ENCODE measurements at regions not wholly inside any gene's neighbourhood (a gene's known extent, or its start where the extent isn't known, plus 50 kb on each side); places are given as distances from the start of the nearest gene placed in this dataset.

DNA sequence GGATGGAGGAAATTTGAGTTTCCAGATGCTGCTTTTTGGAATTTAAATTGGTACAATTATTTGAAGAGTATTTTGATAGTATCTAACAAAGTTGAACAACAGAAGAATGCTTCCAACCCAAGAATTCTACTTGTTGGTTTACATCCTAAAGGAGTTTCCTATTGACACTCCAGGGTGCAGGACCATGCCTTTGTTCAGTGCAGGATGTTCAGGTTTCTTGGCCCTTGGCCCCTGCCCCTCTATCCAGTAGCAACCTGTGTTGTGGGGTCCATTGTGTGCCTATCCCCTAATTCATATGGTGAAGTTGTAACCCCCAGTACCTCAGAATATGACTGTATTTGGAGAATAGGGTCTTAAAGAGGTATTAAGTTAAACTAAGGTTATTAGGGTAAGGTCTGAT, 750.0 kb upstream of the ZNF608 start:
- DNase-seq (ENCODE audit: low read depth in 2 of 2): no peak

DNA sequence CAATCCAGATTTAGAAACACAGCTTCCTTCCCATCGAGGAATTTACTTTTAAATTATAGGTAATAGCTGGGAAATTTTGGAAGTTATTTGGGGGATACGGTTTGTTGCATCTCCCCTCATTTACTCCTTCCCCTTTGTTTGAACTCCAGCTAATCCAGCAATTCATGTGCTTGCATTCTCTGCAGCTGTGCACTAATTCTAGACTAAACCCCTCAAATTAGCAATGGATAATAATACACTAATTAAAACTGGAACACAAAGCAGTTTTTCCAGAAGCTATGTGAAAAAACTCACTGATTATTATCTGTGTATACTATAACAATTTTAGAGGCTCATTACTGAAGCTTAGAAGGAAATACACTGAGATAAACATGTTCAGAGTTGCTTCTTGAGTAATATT, 751.2 kb upstream of the ZNF608 start:
- no peak for DNase-seq (ENCODE audit: low read depth in 2 of 2)

DNA sequence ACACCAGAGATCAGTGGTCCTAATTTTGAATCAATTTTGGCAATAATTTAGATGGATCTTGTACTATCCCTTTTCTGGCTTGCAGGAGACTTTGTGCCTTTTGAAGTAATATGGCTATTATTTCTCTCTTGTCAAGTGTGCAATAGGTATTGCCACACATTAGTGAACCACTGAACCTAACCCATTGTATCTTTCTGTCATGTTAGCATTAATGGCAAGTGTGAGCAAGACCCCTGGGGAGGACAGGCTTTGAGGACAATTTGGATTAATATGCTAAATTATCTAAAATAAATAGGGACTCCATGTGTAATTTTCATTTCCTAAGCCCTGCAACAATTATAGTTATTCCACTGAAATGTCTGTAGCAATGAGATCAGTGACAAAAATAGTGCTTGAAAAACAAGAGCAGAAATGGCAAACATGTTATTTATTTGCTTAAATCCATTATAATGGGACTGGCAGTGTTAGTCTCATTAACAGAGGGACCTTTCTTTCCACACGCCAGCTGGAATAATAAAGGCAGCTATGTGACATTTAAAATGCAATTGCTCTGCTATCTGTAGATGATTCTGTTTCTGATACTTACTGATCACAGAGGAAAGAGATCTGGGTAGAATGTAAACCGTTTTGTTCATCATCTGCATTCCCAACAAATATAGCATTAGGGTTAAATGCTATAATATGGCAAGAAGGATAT, 753.3 kb upstream of the ZNF608 start:
- DNase-seq (ENCODE audit: low read depth in 2 of 2): no peak

DNA sequence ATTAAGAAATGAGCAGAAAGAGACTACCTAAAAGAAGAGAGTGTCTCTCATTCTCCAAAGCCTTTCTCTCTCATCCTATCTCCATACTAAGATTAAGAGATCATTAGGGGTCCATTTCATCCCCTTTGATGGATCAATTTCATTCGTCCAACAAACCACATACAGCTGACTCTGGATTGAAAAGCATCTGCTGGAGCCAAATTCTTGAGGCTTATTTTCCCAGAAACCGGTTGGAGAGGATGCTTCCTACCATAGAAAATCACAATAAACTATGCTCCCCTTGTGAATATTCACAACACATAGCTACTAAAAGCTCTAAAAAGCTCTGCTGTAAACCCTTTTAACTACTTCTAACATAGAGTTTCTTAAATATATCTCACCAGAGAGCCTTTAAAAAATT, 755.0 kb upstream of the ZNF608 start:
- no peak for DNase-seq (ENCODE audit: low read depth in 2 of 2)

DNA sequence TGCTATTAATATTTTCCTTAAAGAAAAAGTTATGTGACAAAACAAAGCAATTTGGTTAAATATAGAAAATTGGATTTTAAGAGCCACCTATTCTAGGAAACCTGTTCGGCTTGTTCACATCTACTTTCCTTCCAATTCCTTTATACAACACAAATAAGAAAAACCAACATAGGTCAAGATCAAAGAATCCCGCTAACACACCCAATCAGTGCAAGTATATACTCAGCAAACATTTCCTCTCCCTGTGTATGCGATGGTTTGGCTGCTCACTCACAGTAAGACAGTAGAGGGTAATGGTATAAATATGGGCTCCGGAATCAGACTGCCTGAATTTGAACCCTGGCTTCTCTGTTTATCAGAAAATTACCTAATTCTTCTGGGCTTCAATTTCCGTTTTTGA, 757.5 kb upstream of the ZNF608 start:
- no peak for DNase-seq (ENCODE audit: low read depth in 2 of 2)

DNA sequence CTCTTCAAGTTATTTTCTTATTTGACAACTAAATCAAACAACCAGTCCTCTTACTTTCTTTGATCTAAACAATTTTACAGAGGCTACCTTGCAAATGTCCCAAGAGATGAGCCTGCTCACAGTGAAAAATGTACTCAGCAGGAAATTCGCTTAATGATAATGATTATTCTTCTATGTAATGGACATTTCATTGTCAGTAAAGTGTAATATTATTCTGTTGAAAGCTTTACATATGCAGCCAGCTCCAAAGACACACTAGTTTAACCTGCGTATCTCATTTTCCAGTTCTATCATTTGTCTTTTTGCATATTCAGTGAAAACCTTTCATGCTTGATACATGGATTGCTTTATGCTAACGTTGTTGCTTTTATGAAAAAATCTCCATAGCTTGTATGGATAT, 758.7 kb upstream of the ZNF608 start:
- no peak for DNase-seq (ENCODE audit: low read depth in 2 of 2)

DNA sequence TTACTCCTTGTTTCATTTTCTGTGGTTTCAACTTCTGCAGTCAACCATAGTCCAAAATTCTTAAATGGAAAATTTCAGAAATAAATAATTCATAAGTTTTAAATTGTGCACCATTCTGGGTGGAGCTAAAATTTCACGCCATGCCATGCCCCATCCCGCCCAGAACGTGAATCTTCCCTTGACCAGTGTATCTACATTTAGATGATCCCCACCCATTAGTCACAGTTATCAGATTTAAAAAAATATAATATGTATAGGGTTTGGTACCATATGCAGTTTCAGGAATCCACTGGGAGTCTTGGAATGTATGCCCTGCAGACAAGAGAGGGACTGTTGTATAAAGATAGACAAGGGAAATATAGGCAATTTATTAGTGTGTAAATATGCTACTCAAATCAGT, 759.7 kb upstream of the ZNF608 start:
- no peak for DNase-seq (ENCODE audit: low read depth in 2 of 2)

DNA sequence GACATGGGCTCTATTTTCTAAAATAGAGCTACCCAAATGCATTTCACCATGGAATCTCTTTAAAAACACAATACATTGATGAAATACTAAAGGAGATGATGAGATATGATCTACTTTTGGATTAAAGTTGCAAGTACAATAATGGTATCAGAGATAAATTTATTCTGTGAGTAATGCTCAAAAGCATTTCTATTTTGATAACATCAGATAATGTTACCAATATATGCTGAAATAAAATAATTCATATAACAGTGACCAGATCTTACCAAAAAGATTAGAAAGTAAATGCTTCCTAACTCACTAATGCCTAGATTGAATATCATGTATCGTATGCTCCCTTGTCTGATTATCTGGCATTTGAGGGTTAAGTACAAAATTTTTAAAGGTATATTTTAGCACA, 761.8 kb upstream of the ZNF608 start:
- DNase-seq (ENCODE audit: low read depth in 2 of 2): no peak

DNA sequence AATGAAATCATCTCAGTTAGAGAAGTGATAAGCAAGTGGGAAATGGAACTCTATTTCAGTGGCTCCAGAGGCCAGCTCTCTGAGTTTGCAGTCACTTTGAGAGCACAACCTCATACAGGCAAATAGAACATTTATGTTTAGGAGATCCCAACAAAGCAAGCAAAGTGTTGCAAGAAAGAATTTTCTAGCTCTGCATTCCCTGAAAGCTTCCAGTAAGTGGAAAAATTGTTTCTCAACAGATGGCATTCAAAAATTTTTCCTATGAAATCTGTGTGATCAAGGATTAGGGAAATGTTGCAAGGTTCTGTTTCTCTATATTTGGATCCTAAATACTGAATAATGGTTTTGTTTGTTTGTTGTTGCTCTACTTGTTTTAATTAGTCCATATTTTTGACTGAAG, 764.2 kb upstream of the ZNF608 start:
- DNase-seq (ENCODE audit: low read depth in 2 of 2): no peak

DNA sequence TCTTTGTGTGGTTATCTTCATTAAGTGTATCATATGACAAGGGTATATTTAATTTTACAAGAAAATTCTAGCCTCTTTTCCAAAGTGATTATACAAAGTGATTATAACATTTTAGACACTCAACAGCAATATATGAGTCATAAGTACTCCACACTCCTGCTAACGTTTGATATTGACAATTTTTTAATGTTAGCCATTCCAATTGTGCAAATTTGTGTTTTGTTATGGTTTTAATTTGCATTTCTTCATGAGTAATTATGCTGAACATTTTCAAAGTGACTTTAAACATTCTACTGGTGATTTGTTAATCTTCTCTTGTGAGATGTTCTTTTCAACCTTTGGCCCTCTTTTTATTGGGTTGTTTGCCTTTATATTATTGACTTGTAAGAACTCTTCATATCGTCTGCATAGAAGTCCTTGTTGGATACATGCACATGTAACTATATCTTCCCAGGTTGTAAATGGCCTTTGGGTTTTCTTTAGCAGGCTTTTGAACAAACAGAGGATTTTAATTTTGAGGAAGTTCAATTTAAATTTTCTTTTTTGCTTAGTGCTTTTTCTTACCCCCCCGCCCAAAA, 771.6 kb upstream of the ZNF608 start:
- DNase-seq (ENCODE audit: low read depth in 2 of 2): no peak

DNA sequence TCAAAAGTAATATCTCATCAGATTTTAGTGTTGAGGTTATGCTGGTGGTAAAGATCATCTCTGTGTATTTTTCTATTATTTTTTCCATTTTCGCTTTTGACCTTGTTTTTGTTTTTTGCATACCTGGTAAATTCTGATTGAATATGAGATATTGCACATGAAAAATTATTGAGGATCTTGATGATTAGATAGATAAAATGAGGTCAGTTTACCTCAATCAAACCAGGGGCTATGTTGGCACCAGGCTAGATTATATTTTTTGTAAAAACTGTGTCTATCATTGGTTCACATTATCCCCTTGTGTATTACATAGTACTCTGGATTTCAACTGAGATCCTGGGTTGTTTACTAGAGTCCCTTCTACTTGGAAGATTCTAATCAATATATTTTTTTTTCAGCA, 774.9 kb upstream of the ZNF608 start:
- no peak for DNase-seq (ENCODE audit: low read depth in 2 of 2)

DNA sequence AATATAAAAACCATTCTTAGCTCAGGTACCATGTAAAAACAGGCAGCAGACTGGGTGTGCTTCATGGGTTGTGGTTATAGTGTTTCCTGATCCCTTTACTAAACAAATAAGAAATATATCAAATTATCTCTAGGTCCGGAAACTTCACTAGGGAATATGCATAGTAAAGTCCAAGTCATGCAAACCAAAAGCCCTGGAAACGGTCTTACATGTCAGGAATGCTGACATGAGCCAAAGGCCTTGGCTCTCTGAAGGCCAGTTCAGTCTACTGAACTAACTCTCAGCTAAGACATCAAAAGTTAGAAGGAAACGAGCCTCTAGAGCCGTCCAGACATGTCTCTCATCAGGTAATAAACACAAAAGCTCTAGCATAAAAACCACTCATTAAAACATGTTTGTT, 778.9 kb upstream of the ZNF608 start:
- no peak for DNase-seq (ENCODE audit: low read depth in 2 of 2)

DNA sequence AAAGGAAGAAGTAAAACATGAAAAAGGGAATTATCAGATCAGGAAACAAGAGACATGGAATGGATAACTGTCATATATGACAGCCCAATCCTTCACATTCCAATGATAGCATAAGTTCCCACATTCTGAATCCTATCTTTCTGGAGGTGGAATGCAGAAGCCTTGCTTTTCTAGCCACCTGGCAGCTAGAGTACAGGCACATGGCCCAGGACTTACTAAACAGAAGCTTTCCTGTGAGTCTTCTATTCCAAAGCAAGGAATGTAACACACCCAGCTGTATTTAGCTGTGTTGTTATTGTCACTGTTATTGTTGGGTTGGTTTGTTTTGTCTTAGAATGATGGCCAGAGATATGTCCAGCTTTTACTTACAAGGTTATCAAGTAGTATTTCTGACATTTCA, 780.5 kb upstream of the ZNF608 start:
- no peak for DNase-seq (ENCODE audit: low read depth in 2 of 2)

DNA sequence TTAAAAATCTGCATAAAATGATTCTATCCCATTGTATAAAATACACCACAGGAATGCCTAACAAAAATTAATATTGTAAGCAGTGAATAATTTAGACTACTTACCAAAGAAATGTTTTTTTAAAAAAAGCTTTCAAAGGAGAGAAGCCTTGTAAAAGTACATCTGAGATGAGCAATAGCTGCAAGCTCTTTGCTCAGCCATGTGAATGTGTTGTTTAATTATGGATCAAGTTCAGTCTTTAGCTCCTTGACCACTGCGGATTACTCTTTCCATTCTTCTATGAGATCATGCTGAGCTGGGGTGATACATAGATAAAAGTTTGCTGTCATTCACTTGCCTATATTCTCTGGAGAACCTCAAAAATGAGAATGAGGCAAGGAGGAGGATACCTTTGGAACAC, 782.4 kb upstream of the ZNF608 start:
- DNase-seq (ENCODE audit: low read depth in 2 of 2): no peak

DNA sequence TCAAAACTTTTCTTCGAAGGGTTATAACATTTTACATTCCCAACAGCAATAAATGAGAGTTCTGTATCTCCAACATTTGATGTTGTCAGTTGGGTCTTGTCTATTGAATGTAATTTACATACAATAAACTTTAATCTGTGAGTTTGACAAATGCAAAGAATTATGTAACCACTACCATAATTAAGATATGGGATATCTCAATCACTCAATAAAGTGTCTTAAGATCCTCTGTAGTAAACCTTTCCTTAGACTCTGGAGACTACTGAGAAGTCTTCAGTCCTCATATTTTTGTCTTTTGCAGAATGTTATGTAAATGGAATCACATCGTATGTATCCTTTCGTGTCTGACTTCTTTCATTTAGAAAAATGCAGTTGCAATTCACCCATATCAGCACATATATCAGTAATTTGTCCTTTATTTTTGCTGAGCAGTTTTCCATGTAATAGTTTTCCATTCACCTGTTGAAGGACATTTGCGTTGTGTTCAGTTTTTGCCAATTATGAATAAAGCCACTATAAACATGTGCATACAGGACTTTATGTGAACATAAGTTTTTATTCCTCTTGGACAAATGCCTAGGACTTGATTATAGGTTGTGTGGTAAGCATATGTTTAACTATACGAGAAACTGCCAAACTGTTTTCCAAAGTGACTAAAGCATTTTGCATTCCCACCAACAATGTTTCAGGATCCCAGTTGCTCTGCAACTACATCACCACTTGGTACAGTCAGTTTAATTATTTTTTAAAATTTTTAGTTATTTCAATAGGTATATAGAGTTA, 784.6 kb upstream of the ZNF608 start:
- DNase-seq (ENCODE audit: low read depth in 2 of 2): no peak

DNA sequence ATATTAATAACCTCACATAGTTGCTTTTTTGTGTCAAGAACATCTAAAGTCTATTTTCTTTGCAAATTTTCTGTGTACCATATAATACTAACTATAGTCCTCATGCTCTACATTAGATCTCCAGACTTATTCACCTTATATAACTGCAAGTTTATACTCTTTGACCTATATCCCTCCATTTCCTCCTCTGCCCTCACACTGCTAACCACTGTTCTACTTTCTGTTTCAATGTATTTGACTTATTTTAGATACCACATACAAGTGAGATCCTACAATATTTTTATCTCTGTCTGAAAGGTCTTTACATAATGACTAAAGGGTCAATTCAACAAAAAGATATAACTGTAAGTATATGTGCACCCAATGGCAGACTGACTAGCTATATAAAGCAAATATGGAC, 789.7 kb upstream of the ZNF608 start:
- DNase-seq (ENCODE audit: low read depth in 2 of 2): no peak

DNA sequence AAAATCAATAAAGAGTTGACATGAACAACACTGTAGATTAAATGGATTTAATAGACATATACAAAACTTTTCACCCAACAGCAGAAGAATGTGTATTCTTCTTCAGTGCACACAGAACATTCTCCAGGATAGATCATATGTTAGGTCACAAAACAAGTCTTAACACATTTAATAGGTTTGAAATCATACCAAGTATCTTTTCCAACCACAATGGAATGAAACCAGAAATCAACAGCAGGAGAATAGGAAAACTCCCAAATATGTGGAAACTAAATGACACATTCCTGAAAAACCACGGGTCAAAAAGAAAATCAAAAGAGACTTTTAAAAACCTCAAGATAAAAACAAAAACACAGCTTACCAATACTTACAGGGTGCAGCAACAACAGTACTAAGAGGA, 790.1 kb upstream of the ZNF608 start:
- DNase-seq (ENCODE audit: low read depth in 2 of 2): no peak

DNA sequence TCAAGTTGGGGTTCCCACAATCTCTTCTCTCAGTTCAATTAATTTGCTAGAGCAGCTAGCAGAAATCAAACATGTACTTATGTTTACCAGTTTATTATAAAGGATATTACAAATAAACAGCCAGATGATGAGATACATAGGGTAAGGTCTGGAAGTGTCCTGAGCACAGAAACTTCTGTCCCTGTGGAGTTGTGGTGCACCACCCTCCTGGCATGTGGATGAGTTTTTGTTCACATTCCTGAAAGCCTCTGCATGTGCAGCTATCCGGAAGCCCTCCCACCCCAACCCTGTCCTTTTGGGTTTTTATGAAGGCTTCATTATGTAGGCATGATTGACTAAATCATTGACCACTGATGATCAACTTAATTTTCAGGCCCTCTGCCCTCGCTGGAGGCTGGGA, 791.2 kb upstream of the ZNF608 start:
- DNase-seq (ENCODE audit: low read depth in 2 of 2): no peak

DNA sequence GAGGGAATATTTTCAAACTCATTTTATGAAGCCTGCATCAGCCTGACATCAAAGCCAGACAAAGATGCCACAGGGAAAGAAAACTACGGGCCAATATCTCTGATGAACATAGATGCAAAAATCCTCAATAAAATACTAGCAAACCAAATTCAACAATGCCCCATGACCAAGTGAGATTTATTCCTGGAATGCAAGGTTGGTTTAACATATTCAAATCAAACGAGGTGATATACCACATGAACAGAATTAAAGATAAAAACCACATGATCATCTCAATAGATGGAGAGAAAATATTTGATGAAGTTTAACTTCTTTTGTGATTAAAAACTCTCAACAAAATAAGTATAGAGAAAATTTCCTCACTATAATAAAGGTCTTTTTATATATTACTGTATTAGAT, 792.0 kb upstream of the ZNF608 start:
- no peak for DNase-seq (ENCODE audit: low read depth in 2 of 2)

DNA sequence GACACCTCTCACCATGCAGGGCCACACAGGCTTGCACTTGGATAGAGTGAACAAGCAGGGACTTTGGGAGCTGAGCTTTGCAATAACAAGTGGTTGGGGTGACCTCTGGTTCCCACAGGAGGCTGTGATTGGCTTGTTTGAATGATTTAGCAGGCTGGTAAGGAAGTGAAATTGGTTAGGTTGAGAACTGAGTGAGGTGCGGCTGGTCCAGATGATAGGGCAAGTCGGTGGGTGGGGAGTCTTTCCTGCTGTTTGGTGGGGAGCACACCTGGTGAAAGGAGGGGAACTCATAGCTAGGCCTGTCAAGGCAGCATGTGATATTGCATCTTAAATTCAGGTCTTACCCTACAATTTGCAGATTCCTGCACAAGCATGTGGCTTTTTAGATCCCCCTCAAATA, 794.6 kb upstream of the ZNF608 start:
- DNase-seq (ENCODE audit: low read depth in 2 of 2): no peak

DNA sequence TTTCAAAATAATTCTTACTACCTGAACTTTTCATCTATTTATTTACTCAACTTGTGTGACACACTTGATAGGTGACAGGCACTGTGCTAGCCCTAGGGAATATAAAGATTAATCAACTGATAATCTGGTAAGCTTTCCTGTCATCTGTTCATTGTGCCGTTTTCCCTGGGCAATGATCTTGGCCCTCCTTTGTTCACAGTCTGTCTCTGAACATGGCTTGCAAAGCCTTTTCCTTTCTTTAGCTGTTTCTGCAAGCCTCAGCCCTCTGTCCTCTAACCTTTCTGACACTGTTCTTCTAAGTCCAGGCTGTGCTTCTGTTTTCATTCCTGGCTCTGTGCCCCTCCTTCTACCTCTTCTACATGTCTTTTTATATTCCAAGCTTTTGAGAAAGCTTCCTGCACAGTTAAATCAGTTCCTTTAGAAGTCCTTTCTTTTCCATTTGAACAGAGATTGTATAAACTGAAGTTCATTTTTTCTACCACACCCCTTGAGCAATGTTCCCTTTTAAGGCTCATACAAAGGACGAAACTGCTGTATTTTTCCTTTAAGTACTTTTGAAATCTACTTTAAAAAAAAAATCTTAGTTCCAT, 803.0 kb upstream of the ZNF608 start:
- no peak for DNase-seq (ENCODE audit: low read depth in 2 of 2)

DNA sequence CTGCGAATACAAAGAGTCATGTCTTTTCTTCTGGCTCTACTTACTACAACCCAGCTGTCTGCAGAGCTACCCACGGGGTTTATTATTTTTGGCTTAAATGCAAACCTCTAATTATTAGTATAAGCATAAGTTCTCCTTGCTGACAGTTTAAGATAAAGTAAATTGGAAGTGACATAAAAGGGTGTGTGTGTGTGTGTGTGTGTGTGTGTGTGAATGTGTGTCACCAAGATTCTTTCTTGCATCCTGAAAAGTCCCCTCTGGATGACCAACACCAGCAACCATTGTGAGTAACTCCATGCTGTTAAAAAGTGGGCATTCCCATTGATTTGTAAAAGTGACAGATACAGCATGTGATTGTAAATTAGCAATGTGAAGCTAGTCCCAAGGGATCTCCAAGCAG, 803.8 kb upstream of the ZNF608 start:
- no peak for DNase-seq (ENCODE audit: low read depth in 2 of 2)

DNA sequence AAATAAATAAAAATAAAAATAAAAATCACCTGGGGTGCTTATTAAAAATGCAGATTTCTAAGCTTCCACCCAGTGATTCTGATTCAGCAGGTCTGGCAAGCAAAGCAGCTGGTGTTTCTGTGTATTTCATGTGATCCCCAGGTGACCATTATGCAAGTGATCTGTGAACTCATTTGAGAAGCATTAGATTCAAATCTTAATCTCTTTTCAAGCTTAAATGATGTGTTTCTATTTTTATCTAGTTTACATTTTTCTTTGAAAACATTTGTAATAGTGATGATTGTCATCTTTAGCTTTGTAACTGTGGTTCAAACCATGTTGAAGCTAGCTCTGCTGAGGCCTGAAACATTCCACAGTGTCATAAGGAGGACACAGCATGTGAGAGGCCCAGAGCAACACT, 804.8 kb upstream of the ZNF608 start:
- DNase-seq (ENCODE audit: low read depth in 2 of 2): no peak
